Calu3 (cell line): ENCODE measurements at regions not wholly inside any gene's neighbourhood (a gene's known extent, or its start where the extent isn't known, plus 50 kb on each side); places are given as distances from the start of the nearest gene placed in this dataset.

Source experiments
- BruUV-seq: library from RNA; stranded (reverse); fragments of 400-500 nt; replicated peaks from 2 replicates; lab custom pipeline; 2021; lab: Mats Ljungman, UMichigan
- CTCF ChIA-PET: fragments of 300-600 bp; sonication (Branson Sonifier 250); formaldehyde crosslinking; loops from one replicate; lab custom pipeline; 2022; ENCODE audit warnings: antibody characterized with exemption; lab: Charles Lee
- DNase-seq: peaks from one replicate; pipeline ENCODE4 v3.0.0; 2022
- H3K27ac Mint-ChIP-seq: one replicate; pipeline ENCODE4 v1.8.0; 2022; ENCODE audit warnings: mixed read lengths; ENCODE audit not compliant: unreplicated experiment
- H3K27me3 Mint-ChIP-seq: one replicate; pipeline ENCODE4 v1.8.0; 2022; ENCODE audit warnings: mixed read lengths; ENCODE audit not compliant: unreplicated experiment
- H3K36me3 Mint-ChIP-seq: one replicate; pipeline ENCODE4 v1.8.0; 2022; ENCODE audit warnings: mild to moderate bottlenecking, moderate library complexity, mixed read lengths; ENCODE audit not compliant: insufficient read depth, unreplicated experiment
- H3K4me1 Mint-ChIP-seq: one replicate; pipeline ENCODE4 v1.8.0; 2022; ENCODE audit warnings: mild to moderate bottlenecking, low read depth, mixed read lengths; ENCODE audit not compliant: unreplicated experiment
- H3K4me3 Mint-ChIP-seq: one replicate; pipeline ENCODE4 v1.8.0; 2022; ENCODE audit warnings: mild to moderate bottlenecking, low read depth, moderate library complexity, mixed read lengths; ENCODE audit not compliant: unreplicated experiment
- H3K9me3 Mint-ChIP-seq: one replicate; pipeline ENCODE4 v1.8.0; 2022; ENCODE audit warnings: low read depth, mixed read lengths; ENCODE audit not compliant: unreplicated experiment
- intact Hi-C: fragments of 100-400 bp; cut with micrococcal nuclease; formaldehyde crosslinking; loops from one replicate; pipeline ENCODE4 v1.10.0; 2022; ENCODE audit not compliant: unreplicated experiment
- TF ChIP-seq, protein P1 (sequence below): fragments of 200-600 bp; IDR thresholded peaks from one replicate; pipeline ENCODE4 v1.8.0; 2022; ENCODE audit warnings: antibody characterized with exemption; ENCODE audit not compliant: unreplicated experiment

- no peak overlapping the region for H3K4me3 Mint-ChIP-seq
- CTCF ChIA-PET = no interaction called here
- H3K27me3 Mint-ChIP-seq = peaks cover 46% of the 10 kb centered on the region
- H3K27ac Mint-ChIP-seq = no peak overlapping the region
- intact Hi-C loops = no loop called here
- TF ChIP-seq, protein P1, sequence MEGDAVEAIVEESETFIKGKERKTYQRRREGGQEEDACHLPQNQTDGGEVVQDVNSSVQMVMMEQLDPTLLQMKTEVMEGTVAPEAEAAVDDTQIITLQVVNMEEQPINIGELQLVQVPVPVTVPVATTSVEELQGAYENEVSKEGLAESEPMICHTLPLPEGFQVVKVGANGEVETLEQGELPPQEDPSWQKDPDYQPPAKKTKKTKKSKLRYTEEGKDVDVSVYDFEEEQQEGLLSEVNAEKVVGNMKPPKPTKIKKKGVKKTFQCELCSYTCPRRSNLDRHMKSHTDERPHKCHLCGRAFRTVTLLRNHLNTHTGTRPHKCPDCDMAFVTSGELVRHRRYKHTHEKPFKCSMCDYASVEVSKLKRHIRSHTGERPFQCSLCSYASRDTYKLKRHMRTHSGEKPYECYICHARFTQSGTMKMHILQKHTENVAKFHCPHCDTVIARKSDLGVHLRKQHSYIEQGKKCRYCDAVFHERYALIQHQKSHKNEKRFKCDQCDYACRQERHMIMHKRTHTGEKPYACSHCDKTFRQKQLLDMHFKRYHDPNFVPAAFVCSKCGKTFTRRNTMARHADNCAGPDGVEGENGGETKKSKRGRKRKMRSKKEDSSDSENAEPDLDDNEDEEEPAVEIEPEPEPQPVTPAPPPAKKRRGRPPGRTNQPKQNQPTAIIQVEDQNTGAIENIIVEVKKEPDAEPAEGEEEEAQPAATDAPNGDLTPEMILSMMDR = no peak
- BruUV-seq = no TSS peak
- DNase-seq = no peak
- no peaks in the 10 kb centered on the region for H3K36me3 Mint-ChIP-seq
- H3K4me1 Mint-ChIP-seq = no peaks in the 10 kb centered on the region
- no peaks in the 10 kb centered on the region for H3K9me3 Mint-ChIP-seq
Measured at GRCh38 chr12:13676880-13677279, 304.5 kb downstream of the GRIN2B start.

- no peaks in the 10 kb centered on the region for H3K4me1 Mint-ChIP-seq
- H3K27ac Mint-ChIP-seq = no peak overlapping the region
- H3K27me3 Mint-ChIP-seq = peaks cover 52% of the 10 kb centered on the region
- intact Hi-C loops = no loop called here
- TF ChIP-seq, protein P1 = no peak
- CTCF ChIA-PET = interaction anchor here (0.6 kb wide), 1 partner anchor 598 kb away, joined by 3 read pairs; no protein-coding TSS in a partner anchor
- no peaks in the 10 kb centered on the region for H3K9me3 Mint-ChIP-seq
- BruUV-seq = no TSS peak
- no peak for DNase-seq
- no peaks in the 10 kb centered on the region for H3K36me3 Mint-ChIP-seq
- no peak overlapping the region for H3K4me3 Mint-ChIP-seq
Measured at GRCh38 chr12:13670285-13670866, 311.0 kb downstream of the GRIN2B start.

DNA sequence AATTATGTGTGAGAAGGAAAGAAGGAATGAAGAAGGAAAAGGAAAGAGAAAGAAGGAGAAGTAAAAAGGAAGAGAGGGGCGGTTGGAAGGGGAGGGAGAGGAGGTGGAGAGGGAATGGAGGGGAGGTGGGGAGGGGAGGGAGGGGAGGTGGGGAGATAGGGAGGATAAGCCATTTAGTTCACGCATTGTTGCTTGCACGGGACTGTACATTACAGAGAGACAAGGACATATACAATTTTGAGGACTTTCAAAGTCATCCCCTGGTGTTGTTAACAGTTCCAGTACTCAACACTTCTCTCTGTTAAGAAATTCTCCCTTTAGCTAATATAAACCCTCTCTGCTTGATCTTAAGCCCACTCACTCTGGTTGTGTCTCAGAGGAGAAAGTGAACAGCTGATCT, 312.5 kb downstream of the GRIN2B start:
- BruUV-seq = no TSS peak
- no peaks in the 10 kb centered on the region for H3K9me3 Mint-ChIP-seq
- intact Hi-C loops = loop anchor here (10.0 kb wide), 1 partner anchor 134 kb away; no protein-coding TSS in a partner anchor
- peaks cover 51% of the 10 kb centered on the region for H3K27me3 Mint-ChIP-seq
- H3K27ac Mint-ChIP-seq = no peak overlapping the region
- H3K4me3 Mint-ChIP-seq = no peak overlapping the region
- no peaks in the 10 kb centered on the region for H3K4me1 Mint-ChIP-seq
- TF ChIP-seq, protein P1 = no peak
- CTCF ChIA-PET = no interaction called here
- DNase-seq = no peak
- H3K36me3 Mint-ChIP-seq = no peaks in the 10 kb centered on the region

DNA sequence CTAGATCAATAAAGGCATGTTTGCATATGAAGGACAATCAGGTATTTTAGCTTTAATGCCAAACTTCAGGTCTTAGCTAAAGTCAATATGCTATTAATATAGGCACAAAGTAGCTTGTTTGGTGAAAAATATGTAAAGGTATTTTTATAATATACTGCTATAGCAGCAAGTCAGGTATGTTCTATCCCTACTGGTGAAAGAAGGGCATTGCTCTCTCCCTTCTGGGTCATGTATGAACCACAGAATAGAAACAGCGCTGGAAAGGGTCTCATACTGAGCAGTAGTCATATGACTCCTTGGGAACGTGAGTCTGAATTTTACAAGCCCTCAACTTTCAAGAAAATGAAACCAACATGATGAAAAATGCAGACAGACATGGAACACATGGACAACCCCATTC, 314.6 kb downstream of the GRIN2B start:
- CTCF ChIA-PET = interaction anchor here (0.5 to 0.7 kb wide), 2 partner anchors 305 to 411 kb away, joined by 3 read pairs; no protein-coding TSS in a partner anchor
- TF ChIP-seq, protein P1 = no peak
- H3K4me3 Mint-ChIP-seq = no peak overlapping the region
- no peak for DNase-seq
- no TSS peak for BruUV-seq
- H3K4me1 Mint-ChIP-seq = no peaks in the 10 kb centered on the region
- no peaks in the 10 kb centered on the region for H3K36me3 Mint-ChIP-seq
- no peak overlapping the region for H3K27ac Mint-ChIP-seq
- H3K27me3 Mint-ChIP-seq = peaks cover 31% of the 10 kb centered on the region
- intact Hi-C loops = loop anchor here (10.0 kb wide), 1 partner anchor 132 kb away; no protein-coding TSS in a partner anchor
- H3K9me3 Mint-ChIP-seq = no peaks in the 10 kb centered on the region
